Kidney (tissue), 13 donors: ENCODE measurements at regions not wholly inside any gene's neighbourhood (a gene's known extent, or its start where the extent isn't known, plus 50 kb on each side); places are given as distances from the start of the nearest gene placed in this dataset.

Experiments used
- DNase-seq, 5 donors: peaks; one replicate each; pipeline ENCODE4 v3.0.0-alpha.2; 2013 to 2020
- FAIRE-seq: peaks from 2 replicates; lab custom pipeline; 2012; peaks lifted over from hg19 to GRCh38; lab: Jason Lieb, UNC
- H3K27ac ChIP-seq, 2 donors: one replicate each; pipeline ENCODE4 v1.7.0; 2013; ENCODE audit warnings: low read depth in 2 of 2, low read length in 2 of 2, inconsistent platforms in 1 of 2
- H3K27me3 ChIP-seq: one replicate; pipeline ENCODE4 v1.7.1; 2013; ENCODE audit warnings: low read length, inconsistent platforms; ENCODE audit not compliant: control insufficient read depth, insufficient read depth
- H3K36me3 ChIP-seq, 3 donors: one replicate each; pipeline versions ENCODE4 v1.7.0 to v1.7.1; 2013; ENCODE audit warnings: low read length in 3 of 3, control low read depth in 1 of 3, inconsistent platforms in 1 of 3; ENCODE audit not compliant: insufficient read depth in 3 of 3, control insufficient read depth in 2 of 3
- H3K4me1 ChIP-seq, 3 donors: one replicate each; pipeline versions ENCODE4 v1.7.0 to v1.7.1; 2013; ENCODE audit warnings: low read length in 3 of 3, inconsistent platforms in 1 of 3, low read depth in 1 of 3; ENCODE audit not compliant: control insufficient read depth in 2 of 3, insufficient read depth in 2 of 3
- H3K4me3 ChIP-seq, 3 donors: one replicate each; pipeline versions ENCODE4 v1.7.0 to v1.8.1; 2013; ENCODE audit warnings: low read length in 3 of 3, control low read depth in 1 of 3, inconsistent platforms in 1 of 3
- H3K9ac ChIP-seq, 3 donors: one replicate each; pipeline versions ENCODE4 v1.7.0 to v1.7.1; 2013; ENCODE audit warnings: low read length in 3 of 3, control low read depth in 1 of 3, inconsistent platforms in 1 of 3
- H3K9me3 ChIP-seq, 3 donors: one replicate each; pipeline versions ENCODE4 v1.7.0 to v1.7.1; 2013; ENCODE audit warnings: low read length in 3 of 3, control low read depth in 1 of 3, inconsistent platforms in 1 of 3; ENCODE audit not compliant: control insufficient read depth in 2 of 3, insufficient read depth in 1 of 3
- intact Hi-C: fragments of 100-400 bp; cut with DNase I; formaldehyde crosslinking; loops from one replicate; pipeline ENCODE4 v1.11.1; 2022
- TF ChIP-seq, protein P1 (sequence below): IDR thresholded peaks from 3 replicates; pipeline ENCODE4 v1.5.1; 2012; ENCODE audit warnings: mild to moderate bottlenecking, moderate library complexity, borderline replicate concordance; ENCODE audit not compliant: insufficient read depth; ENCODE audit errors: extremely low read depth
- donor health status: control.
- donor health status: control.
- donor health status: control.
- donor health status: control.
- donor health status: control.
- donor health status: DM: yes; HTN: yes; CAD: no.
- donor health status: Normal renal cell carcinoma (clear cell type).

- Histone ChIP-seq H3K36me3 (no peaks in the 10 kb centered on the region), H3K27ac (no peak overlapping the region), H3K4me3 (no peak overlapping the region), H3K9me3 (no peaks in the 10 kb centered on the region), H3K4me1 (no peaks in the 10 kb centered on the region), H3K27me3 (no peaks in the 10 kb centered on the region), H3K9ac (no peak overlapping the region)
- FAIRE-seq (no peak), DNase-seq (no peak)
- TF ChIP-seq, protein P1, sequence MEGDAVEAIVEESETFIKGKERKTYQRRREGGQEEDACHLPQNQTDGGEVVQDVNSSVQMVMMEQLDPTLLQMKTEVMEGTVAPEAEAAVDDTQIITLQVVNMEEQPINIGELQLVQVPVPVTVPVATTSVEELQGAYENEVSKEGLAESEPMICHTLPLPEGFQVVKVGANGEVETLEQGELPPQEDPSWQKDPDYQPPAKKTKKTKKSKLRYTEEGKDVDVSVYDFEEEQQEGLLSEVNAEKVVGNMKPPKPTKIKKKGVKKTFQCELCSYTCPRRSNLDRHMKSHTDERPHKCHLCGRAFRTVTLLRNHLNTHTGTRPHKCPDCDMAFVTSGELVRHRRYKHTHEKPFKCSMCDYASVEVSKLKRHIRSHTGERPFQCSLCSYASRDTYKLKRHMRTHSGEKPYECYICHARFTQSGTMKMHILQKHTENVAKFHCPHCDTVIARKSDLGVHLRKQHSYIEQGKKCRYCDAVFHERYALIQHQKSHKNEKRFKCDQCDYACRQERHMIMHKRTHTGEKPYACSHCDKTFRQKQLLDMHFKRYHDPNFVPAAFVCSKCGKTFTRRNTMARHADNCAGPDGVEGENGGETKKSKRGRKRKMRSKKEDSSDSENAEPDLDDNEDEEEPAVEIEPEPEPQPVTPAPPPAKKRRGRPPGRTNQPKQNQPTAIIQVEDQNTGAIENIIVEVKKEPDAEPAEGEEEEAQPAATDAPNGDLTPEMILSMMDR = no peak
- intact Hi-C loops = no loop called here
These were observed 51.1 kb upstream of the RGS21 start for GRCh38 chr1:192265516-192266173.

DNA sequence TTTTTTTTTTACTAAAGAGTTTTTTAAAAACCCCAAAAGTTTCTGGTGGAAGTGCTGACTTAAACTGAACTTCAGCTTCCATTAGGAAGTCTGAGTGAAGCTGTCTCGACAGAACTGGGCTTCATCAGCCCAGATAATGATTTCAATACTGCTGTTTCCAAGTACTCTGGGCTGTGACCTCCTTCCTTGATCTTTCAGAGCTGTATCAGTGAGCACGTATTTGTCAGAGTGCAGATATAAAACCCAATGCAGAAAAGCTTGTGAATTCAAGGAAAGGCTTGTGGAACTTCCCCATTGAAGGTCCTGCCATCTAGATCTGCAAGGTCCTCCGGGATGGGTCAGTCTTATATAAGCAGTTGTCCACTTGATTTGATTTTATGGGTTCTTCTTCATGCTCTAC lies 50.1 kb upstream of the RGS21 start:
- H3K9ac ChIP-seq = no peak overlapping the region
- H3K27ac ChIP-seq = no peak overlapping the region
- DNase-seq = no peak
- no peak for FAIRE-seq
- TF ChIP-seq, protein P1 = no peak
- no peaks in the 10 kb centered on the region for H3K27me3 ChIP-seq
- H3K4me1 ChIP-seq = no peaks in the 10 kb centered on the region
- intact Hi-C loops = no loop called here
- H3K9me3 ChIP-seq = no peaks in the 10 kb centered on the region
- no peak overlapping the region for H3K4me3 ChIP-seq
- no peaks in the 10 kb centered on the region for H3K36me3 ChIP-seq
